ENCODE measurements at regions not wholly inside any gene's neighbourhood (a gene's known extent, or its start where the extent isn't known, plus 50 kb on each side); places are given as distances from the start of the nearest gene placed in this dataset.

DNA sequence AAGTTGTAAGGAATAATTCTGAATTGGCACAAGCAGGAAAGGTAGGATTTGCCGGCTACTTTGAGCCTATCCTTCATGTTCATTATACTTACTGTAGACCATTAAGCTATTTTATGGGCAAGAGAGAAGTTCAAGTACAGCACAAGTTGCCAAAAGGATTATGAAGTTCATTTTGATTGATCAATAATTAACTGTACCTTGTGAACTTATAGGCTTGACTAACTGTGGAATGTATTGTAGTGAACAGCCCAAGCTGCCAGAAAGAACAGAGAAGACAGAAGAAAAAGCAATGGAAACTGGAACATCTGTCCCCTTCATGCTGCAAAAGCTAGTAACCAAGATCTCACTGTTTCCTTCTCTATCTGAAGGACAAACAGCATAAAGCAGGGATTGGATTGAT lies 810.1 kb upstream of the ZEB2 start:
- ATAC-seq = no peak
- TF ChIP-seq ARNTL (CRISPR knock-in tag; IDR thresholded peaks at IDR 0.05; ENCODE audit: borderline replicate concordance, low read depth) = no peak

DNA sequence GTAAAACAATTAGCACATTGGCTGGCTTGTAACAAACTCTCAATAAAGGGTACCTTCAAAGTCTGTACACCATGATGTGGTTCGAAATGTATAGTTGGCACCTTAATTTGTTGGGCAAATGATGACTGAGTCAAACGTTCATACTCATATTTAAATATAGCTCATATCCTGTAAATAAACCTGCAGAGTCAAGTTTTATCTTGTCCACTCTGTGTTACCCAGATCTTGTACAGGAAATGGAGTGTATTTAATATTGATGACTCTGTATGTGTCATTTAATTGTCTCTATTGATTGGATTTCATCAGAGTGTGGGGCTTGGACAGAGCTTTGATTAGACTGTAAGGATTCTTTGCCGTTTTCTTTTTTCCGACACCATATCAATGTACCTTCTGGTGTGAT lies 805.6 kb upstream of the ZEB2 start:
- TF ChIP-seq ZNF70 (CRISPR knock-in tag; IDR thresholded peaks at IDR 0.05) (no peak), TCF4 (CRISPR knock-in tag; IDR thresholded peaks at IDR 0.05; ENCODE audit: borderline replicate concordance) (no peak)
- TF ChIP-seq, protein P1, sequence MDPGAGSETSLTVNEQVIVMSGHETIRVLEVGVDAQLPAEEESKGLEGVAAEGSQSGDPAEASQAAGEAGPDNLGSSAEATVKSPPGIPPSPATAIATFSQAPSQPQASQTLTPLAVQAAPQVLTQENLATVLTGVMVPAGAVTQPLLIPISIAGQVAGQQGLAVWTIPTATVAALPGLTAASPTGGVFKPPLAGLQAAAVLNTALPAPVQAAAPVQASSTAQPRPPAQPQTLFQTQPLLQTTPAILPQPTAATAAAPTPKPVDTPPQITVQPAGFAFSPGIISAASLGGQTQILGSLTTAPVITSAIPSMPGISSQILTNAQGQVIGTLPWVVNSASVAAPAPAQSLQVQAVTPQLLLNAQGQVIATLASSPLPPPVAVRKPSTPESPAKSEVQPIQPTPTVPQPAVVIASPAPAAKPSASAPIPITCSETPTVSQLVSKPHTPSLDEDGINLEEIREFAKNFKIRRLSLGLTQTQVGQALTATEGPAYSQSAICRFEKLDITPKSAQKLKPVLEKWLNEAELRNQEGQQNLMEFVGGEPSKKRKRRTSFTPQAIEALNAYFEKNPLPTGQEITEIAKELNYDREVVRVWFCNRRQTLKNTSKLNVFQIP (CRISPR knock-in tag; IDR thresholded peaks at IDR 0.05; ENCODE audit: borderline replicate concordance, low read depth) = no peak
- ATAC-seq = no peak

DNA sequence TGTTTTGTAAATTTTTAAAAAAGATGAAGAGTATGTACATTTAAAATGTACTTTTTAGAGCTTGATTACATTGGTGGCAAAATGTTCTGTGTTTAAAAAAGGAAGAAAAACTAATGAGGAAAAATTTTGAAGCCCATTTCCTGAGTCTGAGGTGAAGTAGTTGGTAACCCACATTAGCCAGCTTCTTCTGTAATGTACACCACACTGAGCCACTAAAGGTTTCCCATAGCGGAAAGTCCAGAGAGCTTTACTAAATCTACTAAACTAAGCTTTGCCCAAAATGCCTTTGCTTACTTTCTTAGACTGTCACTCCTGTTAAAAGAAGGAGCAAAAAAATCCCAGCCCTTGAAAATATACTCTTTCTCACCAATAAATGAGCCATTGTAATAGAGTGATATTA lies 804.8 kb upstream of the ZEB2 start:
- no peak for TF ChIP-seq TCF4 (CRISPR knock-in tag; IDR thresholded peaks at IDR 0.05; ENCODE audit: borderline replicate concordance)
- no peak for TF ChIP-seq ZC3H10 (CRISPR knock-in tag; IDR thresholded peaks at IDR 0.05)
- no peak for TF ChIP-seq ZNF70 (CRISPR knock-in tag; IDR thresholded peaks at IDR 0.05)
- no peak for ATAC-seq

DNA sequence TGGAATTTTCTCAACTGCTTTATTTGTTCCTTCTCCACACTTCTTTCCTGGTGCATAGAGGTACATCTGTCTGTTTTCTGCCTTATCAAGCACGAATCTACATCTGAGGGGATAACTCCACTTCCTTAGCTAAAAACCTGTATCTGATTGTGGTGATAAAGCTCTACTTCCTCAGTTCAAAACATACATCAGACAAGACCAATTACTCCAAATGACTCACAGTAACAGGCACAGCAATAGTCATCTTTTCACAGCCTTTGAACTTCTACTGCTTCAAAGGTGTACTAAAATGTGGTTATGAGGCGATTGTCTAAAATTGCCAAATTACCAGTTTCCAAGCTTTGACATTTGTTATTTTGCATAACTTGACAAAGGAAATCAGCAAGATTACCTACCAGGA lies 803.6 kb upstream of the ZEB2 start:
- peak; percentile 51; the same call in 2 of the 3 replicates for ATAC-seq
- no peak for TF ChIP-seq GLIS3 (CRISPR knock-in tag; IDR thresholded peaks at IDR 0.05)
- TF ChIP-seq ISL1 (CRISPR knock-in tag; IDR thresholded peaks at IDR 0.05) = no peak
- TF ChIP-seq TCF4 (CRISPR knock-in tag; IDR thresholded peaks at IDR 0.05; ENCODE audit: borderline replicate concordance) = no peak
- TF ChIP-seq RARB (CRISPR knock-in tag; IDR thresholded peaks at IDR 0.05) = no peak
- 0 out of 2 replicates have a peak, but pooled peaks have one; percentile 27 for TF ChIP-seq OSR1 (CRISPR knock-in tag; IDR thresholded peaks at IDR 0.05)
- no peak for TF ChIP-seq ARNTL (CRISPR knock-in tag; IDR thresholded peaks at IDR 0.05; ENCODE audit: borderline replicate concordance, low read depth)
- TF ChIP-seq ZNF8 (CRISPR knock-in tag; IDR thresholded peaks at IDR 0.05) = no peak

DNA sequence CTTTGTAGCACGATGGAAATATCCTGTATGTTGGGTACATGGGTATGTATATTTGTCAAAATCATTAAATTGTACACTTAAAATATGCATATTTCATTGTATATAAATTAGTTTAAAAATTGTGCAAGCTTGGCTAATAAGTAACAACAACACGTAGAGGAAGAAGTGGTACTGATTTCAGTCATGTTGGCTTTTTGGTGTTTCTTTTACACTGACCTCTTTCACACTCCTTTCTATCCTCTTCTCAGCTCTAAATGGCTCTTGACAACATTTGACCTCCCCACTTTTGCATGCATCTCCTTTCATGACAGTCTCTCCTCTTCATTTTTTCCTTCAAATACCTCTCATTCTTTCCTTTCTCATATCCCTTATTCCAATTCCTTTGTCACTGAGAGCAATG lies 801.4 kb upstream of the ZEB2 start:
- TF ChIP-seq ZNF8 (CRISPR knock-in tag; IDR thresholded peaks at IDR 0.05) (no peak), TOX (CRISPR knock-in tag; IDR thresholded peaks at IDR 0.05; ENCODE audit: borderline replicate concordance) (no peak), ZC3H10 (CRISPR knock-in tag; IDR thresholded peaks at IDR 0.05) (no peak), BACH2 (CRISPR knock-in tag; IDR thresholded peaks at IDR 0.05; ENCODE audit: borderline replicate concordance) (no peak), ESRRG (CRISPR knock-in tag; IDR thresholded peaks at IDR 0.05) (no peak)
- TF ChIP-seq, protein P2, sequence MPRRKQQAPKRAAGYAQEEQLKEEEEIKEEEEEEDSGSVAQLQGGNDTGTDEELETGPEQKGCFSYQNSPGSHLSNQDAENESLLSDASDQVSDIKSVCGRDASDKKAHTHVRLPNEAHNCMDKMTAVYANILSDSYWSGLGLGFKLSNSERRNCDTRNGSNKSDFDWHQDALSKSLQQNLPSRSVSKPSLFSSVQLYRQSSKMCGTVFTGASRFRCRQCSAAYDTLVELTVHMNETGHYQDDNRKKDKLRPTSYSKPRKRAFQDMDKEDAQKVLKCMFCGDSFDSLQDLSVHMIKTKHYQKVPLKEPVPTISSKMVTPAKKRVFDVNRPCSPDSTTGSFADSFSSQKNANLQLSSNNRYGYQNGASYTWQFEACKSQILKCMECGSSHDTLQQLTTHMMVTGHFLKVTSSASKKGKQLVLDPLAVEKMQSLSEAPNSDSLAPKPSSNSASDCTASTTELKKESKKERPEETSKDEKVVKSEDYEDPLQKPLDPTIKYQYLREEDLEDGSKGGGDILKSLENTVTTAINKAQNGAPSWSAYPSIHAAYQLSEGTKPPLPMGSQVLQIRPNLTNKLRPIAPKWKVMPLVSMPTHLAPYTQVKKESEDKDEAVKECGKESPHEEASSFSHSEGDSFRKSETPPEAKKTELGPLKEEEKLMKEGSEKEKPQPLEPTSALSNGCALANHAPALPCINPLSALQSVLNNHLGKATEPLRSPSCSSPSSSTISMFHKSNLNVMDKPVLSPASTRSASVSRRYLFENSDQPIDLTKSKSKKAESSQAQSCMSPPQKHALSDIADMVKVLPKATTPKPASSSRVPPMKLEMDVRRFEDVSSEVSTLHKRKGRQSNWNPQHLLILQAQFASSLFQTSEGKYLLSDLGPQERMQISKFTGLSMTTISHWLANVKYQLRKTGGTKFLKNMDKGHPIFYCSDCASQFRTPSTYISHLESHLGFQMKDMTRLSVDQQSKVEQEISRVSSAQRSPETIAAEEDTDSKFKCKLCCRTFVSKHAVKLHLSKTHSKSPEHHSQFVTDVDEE (CRISPR knock-in tag; IDR thresholded peaks at IDR 0.05) = no peak
- no peak for ATAC-seq

DNA sequence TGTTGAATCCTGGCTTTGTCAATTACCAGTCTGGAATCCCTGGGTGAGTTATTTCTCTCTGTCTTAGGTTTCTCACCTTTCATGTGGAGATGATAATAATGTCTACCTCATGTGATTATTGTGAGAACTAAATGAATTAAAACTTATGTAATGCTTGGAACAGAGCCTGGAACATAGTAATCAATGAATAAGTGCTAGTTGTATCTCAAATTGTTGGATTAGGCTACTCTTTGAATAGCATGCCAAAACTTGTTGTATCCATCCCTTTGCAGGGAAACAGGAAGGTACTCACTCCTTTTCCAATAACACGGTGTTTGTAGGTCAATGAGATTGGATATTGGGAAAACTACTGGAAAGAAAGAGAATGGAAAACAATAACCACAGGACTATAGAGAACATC lies 796.6 kb upstream of the ZEB2 start:
- TF ChIP-seq ESRRG (CRISPR knock-in tag; IDR thresholded peaks at IDR 0.05) (no peak), ZC3H10 (CRISPR knock-in tag; IDR thresholded peaks at IDR 0.05) (no peak), ZNF8 (CRISPR knock-in tag; IDR thresholded peaks at IDR 0.05) (no peak), PPARA (CRISPR knock-in tag; IDR thresholded peaks at IDR 0.05; ENCODE audit: borderline replicate concordance) (no peak), ZNF565 (CRISPR knock-in tag; conservative IDR thresholded peaks at IDR 0.05; ENCODE audit: low read depth) (no peak), OSR1 (CRISPR knock-in tag; IDR thresholded peaks at IDR 0.05) (no peak)
- no peak for ATAC-seq

DNA sequence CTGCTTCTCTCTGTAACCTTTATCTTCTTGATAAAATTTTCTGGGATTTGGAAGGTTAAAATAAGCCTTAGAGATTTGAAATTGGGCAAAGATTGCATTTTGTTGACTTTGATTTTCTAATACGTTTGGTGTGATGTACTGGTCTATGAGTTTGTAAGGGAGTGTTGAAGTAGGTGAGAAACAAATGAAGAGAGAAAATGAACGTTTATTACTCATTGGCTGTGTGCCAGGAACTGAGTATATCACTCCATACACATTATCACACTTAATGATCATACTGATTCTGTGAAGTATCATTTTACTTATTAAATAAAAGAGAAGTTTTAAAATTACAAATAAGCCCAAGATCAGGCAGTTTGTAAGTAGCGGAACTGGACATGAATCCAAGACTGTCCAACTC lies 795.1 kb upstream of the ZEB2 start:
- no peak for TF ChIP-seq ZNF565 (CRISPR knock-in tag; conservative IDR thresholded peaks at IDR 0.05; ENCODE audit: low read depth)
- no peak for ATAC-seq

DNA sequence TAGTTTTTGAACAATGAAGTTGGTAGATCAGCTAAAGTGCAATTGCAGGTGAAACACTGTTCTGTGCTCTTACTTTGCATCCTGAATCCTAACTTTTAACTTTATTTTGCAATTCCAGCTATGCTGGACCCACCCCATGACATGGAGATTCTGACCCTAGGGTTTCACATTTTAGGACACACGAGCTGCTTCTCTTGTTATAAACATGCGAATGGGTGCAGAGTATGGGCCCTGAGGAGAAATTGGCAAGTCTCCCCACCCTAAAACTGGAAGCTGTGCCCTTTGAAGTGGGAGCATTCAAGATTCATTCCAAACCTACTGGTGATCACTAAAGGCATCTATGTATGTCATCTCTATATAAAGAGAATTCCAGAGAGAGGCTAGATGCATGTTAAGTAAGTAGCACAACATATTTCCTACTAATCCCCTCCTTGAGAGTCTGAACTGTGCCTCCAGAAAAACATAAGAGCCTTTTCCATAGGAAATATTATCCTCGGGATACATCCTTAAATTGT lies 794.3 kb upstream of the ZEB2 start:
- no peak for ATAC-seq
- TF ChIP-seq RARB (CRISPR knock-in tag; IDR thresholded peaks at IDR 0.05) (no peak), GLIS3 (CRISPR knock-in tag; IDR thresholded peaks at IDR 0.05) (no peak), OSR1 (CRISPR knock-in tag; IDR thresholded peaks at IDR 0.05) (no peak), TCF4 (CRISPR knock-in tag; IDR thresholded peaks at IDR 0.05; ENCODE audit: borderline replicate concordance) (no peak), CSDC2 (CRISPR knock-in tag; IDR thresholded peaks at IDR 0.05) (no peak), TOX (CRISPR knock-in tag; IDR thresholded peaks at IDR 0.05; ENCODE audit: borderline replicate concordance) (no peak), BACH2 (CRISPR knock-in tag; IDR thresholded peaks at IDR 0.05; ENCODE audit: borderline replicate concordance) (no peak), SNAI2 (CRISPR knock-in tag; IDR thresholded peaks at IDR 0.05) (no peak), ZFP3 (CRISPR knock-in tag; IDR thresholded peaks at IDR 0.05) (no peak), ARNTL (CRISPR knock-in tag; IDR thresholded peaks at IDR 0.05; ENCODE audit: borderline replicate concordance, low read depth) (no peak), ISL1 (CRISPR knock-in tag; IDR thresholded peaks at IDR 0.05) (no peak), ESRRG (CRISPR knock-in tag; IDR thresholded peaks at IDR 0.05) (no peak)
- TF ChIP-seq, protein P2 (CRISPR knock-in tag; IDR thresholded peaks at IDR 0.05) = no peak
- TF ChIP-seq, protein P3, sequence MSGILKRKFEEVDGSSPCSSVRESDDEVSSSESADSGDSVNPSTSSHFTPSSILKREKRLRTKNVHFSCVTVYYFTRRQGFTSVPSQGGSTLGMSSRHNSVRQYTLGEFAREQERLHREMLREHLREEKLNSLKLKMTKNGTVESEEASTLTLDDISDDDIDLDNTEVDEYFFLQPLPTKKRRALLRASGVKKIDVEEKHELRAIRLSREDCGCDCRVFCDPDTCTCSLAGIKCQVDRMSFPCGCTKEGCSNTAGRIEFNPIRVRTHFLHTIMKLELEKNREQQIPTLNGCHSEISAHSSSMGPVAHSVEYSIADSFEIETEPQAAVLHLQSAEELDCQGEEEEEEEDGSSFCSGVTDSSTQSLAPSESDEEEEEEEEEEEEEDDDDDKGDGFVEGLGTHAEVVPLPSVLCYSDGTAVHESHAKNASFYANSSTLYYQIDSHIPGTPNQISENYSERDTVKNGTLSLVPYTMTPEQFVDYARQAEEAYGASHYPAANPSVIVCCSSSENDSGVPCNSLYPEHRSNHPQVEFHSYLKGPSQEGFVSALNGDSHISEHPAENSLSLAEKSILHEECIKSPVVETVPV (CRISPR knock-in tag; IDR thresholded peaks at IDR 0.05) = no peak
